ENCODE measurements at regions not wholly inside any gene's neighbourhood (a gene's known extent, or its start where the extent isn't known, plus 50 kb on each side); places are given as distances from the start of the nearest gene placed in this dataset.

GRCh38 chr2:76320716-76321115, 610.0 kb upstream of the GCFC2 start:
- TF ChIP-seq POLR2A (IDR thresholded peaks at IDR 0.05), result no peak
- TF ChIP-seq, protein P1, sequence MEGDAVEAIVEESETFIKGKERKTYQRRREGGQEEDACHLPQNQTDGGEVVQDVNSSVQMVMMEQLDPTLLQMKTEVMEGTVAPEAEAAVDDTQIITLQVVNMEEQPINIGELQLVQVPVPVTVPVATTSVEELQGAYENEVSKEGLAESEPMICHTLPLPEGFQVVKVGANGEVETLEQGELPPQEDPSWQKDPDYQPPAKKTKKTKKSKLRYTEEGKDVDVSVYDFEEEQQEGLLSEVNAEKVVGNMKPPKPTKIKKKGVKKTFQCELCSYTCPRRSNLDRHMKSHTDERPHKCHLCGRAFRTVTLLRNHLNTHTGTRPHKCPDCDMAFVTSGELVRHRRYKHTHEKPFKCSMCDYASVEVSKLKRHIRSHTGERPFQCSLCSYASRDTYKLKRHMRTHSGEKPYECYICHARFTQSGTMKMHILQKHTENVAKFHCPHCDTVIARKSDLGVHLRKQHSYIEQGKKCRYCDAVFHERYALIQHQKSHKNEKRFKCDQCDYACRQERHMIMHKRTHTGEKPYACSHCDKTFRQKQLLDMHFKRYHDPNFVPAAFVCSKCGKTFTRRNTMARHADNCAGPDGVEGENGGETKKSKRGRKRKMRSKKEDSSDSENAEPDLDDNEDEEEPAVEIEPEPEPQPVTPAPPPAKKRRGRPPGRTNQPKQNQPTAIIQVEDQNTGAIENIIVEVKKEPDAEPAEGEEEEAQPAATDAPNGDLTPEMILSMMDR (IDR thresholded peaks at IDR 0.05), result no peak
- Histone ChIP-seq H3K27me3 (no peaks in the 10 kb centered on the region), H3K4me3 (no peak overlapping the region), H3K27ac (no peak overlapping the region), H3K4me1 (no peaks in the 10 kb centered on the region), H3K36me3 (replicated peaks in 1 of 2; ENCODE audit: insufficient read depth in 1 of 2, low read depth in 2 of 2) (no peaks in the 10 kb centered on the region), H3K9me3 (no peaks in the 10 kb centered on the region)
- DNase-seq (no peak), ATAC-seq (no peak)
- intact Hi-C loops (cut with DNase I), result no loop called here

DNA sequence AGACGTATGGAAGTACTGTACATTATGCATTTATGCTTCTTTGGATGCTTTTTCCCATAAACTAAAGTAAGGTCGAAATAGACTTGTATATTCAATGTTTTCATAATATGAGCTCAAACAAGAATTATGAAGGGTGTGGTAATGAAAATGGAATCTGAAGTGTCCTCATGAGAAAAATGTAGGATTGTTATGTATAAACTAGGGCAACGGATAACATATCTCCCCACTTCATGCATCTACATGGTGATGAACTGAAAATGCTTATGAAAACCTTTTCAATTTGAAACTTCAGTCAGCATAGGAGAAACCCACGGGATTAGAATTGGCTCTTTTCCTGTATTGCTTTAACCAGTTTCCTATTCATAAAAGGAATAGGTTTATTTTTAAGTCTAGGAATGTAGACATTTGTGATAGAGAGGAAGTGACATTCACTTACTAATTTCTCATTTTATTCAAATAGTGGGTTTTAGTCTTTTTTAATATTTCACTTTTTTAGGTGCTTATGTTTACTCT, 608.2 kb upstream of the GCFC2 start:
- no peak overlapping the region for H3K4me3 ChIP-seq
- TF ChIP-seq, protein P1 (IDR thresholded peaks at IDR 0.05), result no peak
- no peak for TF ChIP-seq POLR2A (IDR thresholded peaks at IDR 0.05)
- DNase-seq (no peak), ATAC-seq (no peak)
- H3K27me3 ChIP-seq, result no peaks in the 10 kb centered on the region
- no peaks in the 10 kb centered on the region for H3K9me3 ChIP-seq
- no peaks in the 10 kb centered on the region for H3K4me1 ChIP-seq
- WGBS, 2 donors, result 46 to 48% methylated on average over 4 of the region's 4 CpGs
- intact Hi-C loops (cut with DNase I), result no loop called here
- no peak overlapping the region for H3K27ac ChIP-seq
- no peaks in the 10 kb centered on the region for H3K36me3 ChIP-seq (replicated peaks in 1 of 2; ENCODE audit: insufficient read depth in 1 of 2, low read depth in 2 of 2)

DNA sequence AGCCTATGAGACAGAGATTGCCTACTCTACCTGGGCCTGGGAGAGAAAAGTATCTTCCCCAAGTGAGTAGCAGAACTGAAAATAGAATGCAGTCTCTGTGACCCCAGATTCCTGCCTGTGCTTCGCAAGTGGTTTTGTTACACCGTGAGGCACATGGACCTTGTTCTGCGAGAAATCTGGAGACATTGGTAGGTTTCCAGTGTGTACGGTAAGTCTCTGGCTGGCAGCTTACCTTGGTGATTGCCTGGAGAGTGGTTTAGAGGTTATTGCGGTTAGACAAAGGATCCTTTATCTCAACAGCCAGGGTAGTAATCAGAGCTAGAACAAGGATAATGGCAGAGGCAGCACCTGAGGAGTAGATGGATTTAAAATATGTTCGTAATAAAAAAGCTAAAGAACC, 606.0 kb upstream of the GCFC2 start:
- ATAC-seq, result no peak
- TF ChIP-seq, protein P1 (IDR thresholded peaks at IDR 0.05), result no peak
- no peak for TF ChIP-seq POLR2A (IDR thresholded peaks at IDR 0.05)
- no peak for DNase-seq
- no peak overlapping the region for H3K27ac ChIP-seq
- H3K4me1 ChIP-seq, result no peaks in the 10 kb centered on the region
- intact Hi-C loops (cut with DNase I), result no loop called here
- WGBS, 2 donors, result 48 to 52% methylated on average over 6 of the region's 6 CpGs
- no peaks in the 10 kb centered on the region for H3K9me3 ChIP-seq
- H3K27me3 ChIP-seq, result no peaks in the 10 kb centered on the region
- no peaks in the 10 kb centered on the region for H3K36me3 ChIP-seq (replicated peaks in 1 of 2; ENCODE audit: insufficient read depth in 1 of 2, low read depth in 2 of 2)
- no peak overlapping the region for H3K4me3 ChIP-seq

- H3K4me1 ChIP-seq, result no peaks in the 10 kb centered on the region
- no peaks in the 10 kb centered on the region for H3K9me3 ChIP-seq
- H3K27ac ChIP-seq, result no peak overlapping the region
- TF ChIP-seq POLR2A (IDR thresholded peaks at IDR 0.05), result no peak
- TF ChIP-seq, protein P1 (IDR thresholded peaks at IDR 0.05), result no peak
- 15% methylated on average over 3 of the region's 3 CpGs for WGBS, 2 donors
- ATAC-seq, result no peak
- H3K27me3 ChIP-seq, result no peaks in the 10 kb centered on the region
- no peak for DNase-seq
- intact Hi-C loops (cut with DNase I), result no loop called here
- H3K36me3 ChIP-seq (replicated peaks in 1 of 2; ENCODE audit: insufficient read depth in 1 of 2, low read depth in 2 of 2), result no peaks in the 10 kb centered on the region
- H3K4me3 ChIP-seq, result no peak overlapping the region
These were observed 603.7 kb upstream of the GCFC2 start for GRCh38 chr2:76314271-76315020.

GRCh38 chr2:76312236-76312635, 601.5 kb upstream of the GCFC2 start:
- ATAC-seq, result no peak
- Histone ChIP-seq H3K27ac (no peak overlapping the region), H3K9me3 (no peaks in the 10 kb centered on the region), H3K4me1 (no peaks in the 10 kb centered on the region), H3K36me3 (replicated peaks in 1 of 2; ENCODE audit: insufficient read depth in 1 of 2, low read depth in 2 of 2) (no peaks in the 10 kb centered on the region), H3K27me3 (no peaks in the 10 kb centered on the region), H3K4me3 (no peak overlapping the region)
- WGBS, 2 donors, result 54 to 60% methylated on average over 4 of the region's 4 CpGs
- intact Hi-C loops (cut with DNase I), result no loop called here
- TF ChIP-seq, protein P1 (IDR thresholded peaks at IDR 0.05), result no peak
- no peak for TF ChIP-seq POLR2A (IDR thresholded peaks at IDR 0.05)
- no peak for DNase-seq
